ENCODE measurements at regions not wholly inside any gene's neighbourhood (a gene's known extent, or its start where the extent isn't known, plus 50 kb on each side); places are given as distances from the start of the nearest gene placed in this dataset.

DNA sequence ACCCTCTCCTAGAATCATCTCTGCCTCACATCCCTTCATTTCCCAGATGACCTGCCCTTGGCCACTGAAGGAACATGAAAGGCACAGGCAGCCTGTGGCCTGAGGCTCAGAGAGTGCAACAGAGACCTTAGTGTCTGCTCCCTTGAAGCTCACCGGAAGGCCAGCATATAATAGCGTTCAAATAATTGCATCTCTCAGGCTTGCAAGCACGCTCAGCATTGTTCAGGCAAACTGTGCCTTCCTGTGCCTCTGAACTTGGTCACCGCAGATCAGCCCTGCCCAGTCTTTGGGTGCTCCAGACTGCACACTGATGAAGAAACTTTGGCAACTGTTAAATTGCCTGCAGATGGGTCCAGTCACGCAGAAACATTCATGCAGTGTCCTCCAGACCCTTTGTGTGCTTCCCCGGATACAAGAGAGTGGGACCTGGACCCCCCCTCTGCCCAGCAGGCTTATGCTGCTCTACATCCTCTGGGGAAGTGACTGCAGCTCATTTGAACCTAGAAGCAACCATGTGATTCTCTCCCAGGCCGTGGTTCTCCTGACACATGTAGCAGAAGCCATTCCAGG is 216.0 kb upstream of the ANKRD55 start:
- TF ChIP-seq, protein P1, sequence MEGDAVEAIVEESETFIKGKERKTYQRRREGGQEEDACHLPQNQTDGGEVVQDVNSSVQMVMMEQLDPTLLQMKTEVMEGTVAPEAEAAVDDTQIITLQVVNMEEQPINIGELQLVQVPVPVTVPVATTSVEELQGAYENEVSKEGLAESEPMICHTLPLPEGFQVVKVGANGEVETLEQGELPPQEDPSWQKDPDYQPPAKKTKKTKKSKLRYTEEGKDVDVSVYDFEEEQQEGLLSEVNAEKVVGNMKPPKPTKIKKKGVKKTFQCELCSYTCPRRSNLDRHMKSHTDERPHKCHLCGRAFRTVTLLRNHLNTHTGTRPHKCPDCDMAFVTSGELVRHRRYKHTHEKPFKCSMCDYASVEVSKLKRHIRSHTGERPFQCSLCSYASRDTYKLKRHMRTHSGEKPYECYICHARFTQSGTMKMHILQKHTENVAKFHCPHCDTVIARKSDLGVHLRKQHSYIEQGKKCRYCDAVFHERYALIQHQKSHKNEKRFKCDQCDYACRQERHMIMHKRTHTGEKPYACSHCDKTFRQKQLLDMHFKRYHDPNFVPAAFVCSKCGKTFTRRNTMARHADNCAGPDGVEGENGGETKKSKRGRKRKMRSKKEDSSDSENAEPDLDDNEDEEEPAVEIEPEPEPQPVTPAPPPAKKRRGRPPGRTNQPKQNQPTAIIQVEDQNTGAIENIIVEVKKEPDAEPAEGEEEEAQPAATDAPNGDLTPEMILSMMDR (conservative IDR thresholded peaks at IDR 0.05) = no peak
- TF ChIP-seq EZH2 (IDR thresholded peaks at IDR 0.05; ENCODE audit: low read depth) = no peak

All from PC-9 (cell line).